ENCODE measurements at regions not wholly inside any gene's neighbourhood (a gene's known extent, or its start where the extent isn't known, plus 50 kb on each side); places are given as distances from the start of the nearest gene placed in this dataset.

GRCh38 chr3:5426094-5426883 is 238.8 kb downstream of the EDEM1 start (continued):
- TF ChIP-seq RCOR1 (IDR thresholded peaks at IDR 0.05; ENCODE audit: borderline replicate concordance in 1 of 2, low read depth in 2 of 2, low read length in 2 of 2): peak; percentile 34 to 85; a peak in 3 of 4 replicates
- TF ChIP-seq E2F8 (IDR thresholded peaks at IDR 0.05; ENCODE audit: low read depth, partially characterized antibody): peak; percentile 52
- TF ChIP-seq CREB1 (IDR thresholded peaks at IDR 0.05): 0 out of 2 replicates have a peak, but pooled peaks have one; percentile 13
- TF ChIP-seq CREB1 (CRISPR knock-in tag; IDR thresholded peaks at IDR 0.05): peak; percentile 65
- TF ChIP-seq TAL1 (IDR thresholded peaks at IDR 0.05): peak; percentile 27; the same call in 1 of the 2 replicates
- no peak for TF ChIP-seq ATF1 (CRISPR knock-in tag; IDR thresholded peaks at IDR 0.05)
- TF ChIP-seq ATF1 (tag; IDR thresholded peaks at IDR 0.05): peak; percentile 64
- peak; percentile 70 for TF ChIP-seq MGA (IDR thresholded peaks at IDR 0.05)
- TF ChIP-seq ZNF696 (CRISPR knock-in tag; conservative IDR thresholded peaks at IDR 0.05): no peak
- TF ChIP-seq TEAD4 (IDR thresholded peaks at IDR 0.05; ENCODE audit: low read length): peak; percentile 44; the same call in 1 of the 2 replicates
- no peak for TF ChIP-seq TEAD4 (CRISPR knock-in tag; IDR thresholded peaks at IDR 0.05; ENCODE audit: borderline replicate concordance)
- peak; percentile 67; the same call in 1 of the 2 replicates for TF ChIP-seq MTA1 (IDR thresholded peaks at IDR 0.05; ENCODE audit: borderline replicate concordance)
- TF ChIP-seq L3MBTL2 (IDR thresholded peaks at IDR 0.05): peak; percentile 80
- peak; percentile 80; the same call in 1 of the 2 replicates for TF ChIP-seq THRAP3 (IDR thresholded peaks at IDR 0.05; ENCODE audit: borderline replicate concordance)
- TF ChIP-seq ZFX (CRISPR knock-in tag; IDR thresholded peaks at IDR 0.05): peak; percentile 85
- no peak for TF ChIP-seq ZC3H8 (IDR thresholded peaks at IDR 0.05)
